K562 (cell line): ENCODE measurements at regions not wholly inside any gene's neighbourhood (a gene's known extent, or its start where the extent isn't known, plus 50 kb on each side); places are given as distances from the start of the nearest gene placed in this dataset.
A peak's percentile ranks its signal among the peaks of the same experiment; 100 is the strongest.

ENCODE experiments used
- ATAC-seq: fragments of 200-7000 bp; cut with Tn5 transposase; 3 replicates; pipeline ENCODE4 v1.9.1; 2020; ENCODE audit warnings: moderate library complexity
- BruUV-seq: library from RNA; stranded (reverse); fragments of 400-500 nt; replicated peaks from 2 replicates; lab custom pipeline; 2021; lab: Mats Ljungman, UMichigan
- CTCF ChIA-PET: fragments of 300-600 bp; formaldehyde crosslinking; extraction: SDS; loops from one replicate; lab custom pipeline; 2021; ENCODE audit warnings: low intra/inter-chr PET ratio; lab: Yijun Ruan, JAX
- POLR2A ChIA-PET: fragments of 300-600, 350-650 bp; sonication (Branson Sonifier 250); formaldehyde crosslinking; extraction: SDS; loops from one replicate; lab custom pipeline; 2021; ENCODE audit warnings: antibody characterized with exemption, inconsistent platforms; lab: Yijun Ruan, JAX
- DNase-seq, 4 experiments: peaks; one replicate each; pipeline versions ENCODE4 v3.0.0 to v3.0.0-alpha.2; 2011 to 2018; ENCODE audit warnings: low spot score in 3 of 4, mixed read lengths in 3 of 4; ENCODE audit errors: extremely low read depth in 1 of 4
- FAIRE-seq: peaks from 2 replicates; lab custom pipeline; 2011; peaks lifted over from hg19 to GRCh38; lab: Jason Lieb, UNC
- H2AFZ ChIP-seq: 2 replicates; pipeline ENCODE4 v1.6.0; 2011; ENCODE audit warnings: low read depth, low read length, control low read depth, inconsistent platforms
- H3K27ac ChIP-seq: fragments of 200-600 bp; 3 replicates; pipeline ENCODE4 v1.8.0; 2011; ENCODE audit warnings: low read depth, mild to moderate bottlenecking, control low read depth, inconsistent platforms, low read length, moderate library complexity, mixed read lengths; ENCODE audit errors: extremely low read depth
- H3K27me3 ChIP-seq, 2 experiments: fragments of 300-600 bp in 1 of 2; 2 replicates in 1 of 2; 3 replicates in 1 of 2; pipeline versions ENCODE4 v1.6.0 to v1.8.0; 2011; ENCODE audit warnings: inconsistent platforms in 2 of 2, low read length in 2 of 2, mild to moderate bottlenecking in 1 of 2, mixed read lengths in 1 of 2, moderate library complexity in 1 of 2; ENCODE audit not compliant: control insufficient read depth in 2 of 2, insufficient read depth in 2 of 2
- H3K36me3 ChIP-seq: fragments of 300-600 bp; 3 replicates; pipeline ENCODE4 v1.8.0; 2011; ENCODE audit warnings: mild to moderate bottlenecking, low read length, inconsistent platforms; ENCODE audit not compliant: control insufficient read depth, insufficient read depth
- H3K4me1 ChIP-seq, 2 experiments: fragments of 200-600 bp in 1 of 2; replicated peaks in 1 of 2; 2 replicates in 1 of 2; 3 replicates in 1 of 2; pipeline versions ENCODE4 v1.5.1 to v1.8.0; 2011; ENCODE audit warnings: inconsistent platforms in 2 of 2, low read length in 2 of 2, mild to moderate bottlenecking in 1 of 2, mixed read lengths in 1 of 2, moderate library complexity in 1 of 2; ENCODE audit not compliant: control insufficient read depth in 2 of 2, insufficient read depth in 2 of 2
- H3K4me2 ChIP-seq: 2 replicates; pipeline ENCODE4 v1.6.1; 2011; ENCODE audit warnings: low read length, control low read depth, inconsistent platforms, mixed read lengths; ENCODE audit not compliant: insufficient read depth
- H3K4me3 ChIP-seq: fragments of 200-600 bp; sonication (generic), shearing (Covaris generic); 2 replicates; pipeline ENCODE4 v1.5.1; 2016; ENCODE audit warnings: control low read depth, inconsistent platforms
- H3K79me2 ChIP-seq: fragments of 200-600 bp; 3 replicates; pipeline ENCODE4 v1.8.0; 2011; ENCODE audit warnings: low read length, inconsistent platforms; ENCODE audit not compliant: control insufficient read depth, insufficient read depth
- H3K9ac ChIP-seq, 2 experiments: 2 replicates each; pipeline versions ENCODE4 v1.6.0 to v1.6.1; 2011; ENCODE audit warnings: low read depth in 2 of 2, low read length in 2 of 2, control low read depth in 1 of 2, inconsistent platforms in 1 of 2, mild to moderate bottlenecking in 1 of 2, mixed read lengths in 1 of 2; ENCODE audit not compliant: insufficient read depth in 1 of 2
- H3K9me1 ChIP-seq: one replicate; pipeline ENCODE4 v1.6.0; 2011; ENCODE audit warnings: inconsistent platforms, mild to moderate bottlenecking, low read length, moderate library complexity; ENCODE audit not compliant: control insufficient read depth, insufficient read depth
- H3K9me3 ChIP-seq: replicated peaks from 2 replicates; pipeline ENCODE4 v1.5.1; 2011; ENCODE audit warnings: low read depth, low read length, inconsistent platforms; ENCODE audit not compliant: control insufficient read depth, insufficient read depth
- H4K20me1 ChIP-seq: replicated peaks from 2 replicates; pipeline ENCODE4 v1.6.1; 2011; ENCODE audit warnings: low read length, inconsistent platforms, mixed read lengths; ENCODE audit not compliant: control insufficient read depth, insufficient read depth
- CBX3 ChIP-seq, 2 experiments: IDR thresholded peaks; 1 replicate in 1 of 2; 2 replicates in 1 of 2; pipeline ENCODE4 v1.6.1; 2012; ENCODE audit warnings: inconsistent platforms in 2 of 2, low read length in 2 of 2, borderline replicate concordance in 1 of 2, control low read depth in 1 of 2
- CHCHD3 ChIP-seq: fragments of 250-450 bp; sonication (Bioruptor Pico); IDR thresholded peaks from 2 replicates; pipeline ENCODE4 v2.1.2; 2022; ENCODE audit warnings: mild to moderate bottlenecking
- ETV6 ChIP-seq, 3 experiments: fragments of 150-350 bp in 1 of 3; sonication (generic) in 1 of 3; formaldehyde crosslinking in 1 of 3; IDR thresholded peaks; 2 replicates each; pipeline versions ENCODE4 v1.6.1 to v1.8.0; 2014 to 2022; ENCODE audit warnings: borderline replicate concordance in 2 of 3, low read depth in 2 of 3, antibody characterized with exemption in 1 of 3, low read length in 1 of 3, mild to moderate bottlenecking in 1 of 3, missing genetic modification reagents in 1 of 3
- EZH2 ChIP-seq: IDR thresholded peaks from 2 replicates; pipeline ENCODE4 v1.6.1; 2012; ENCODE audit warnings: low read depth, mild to moderate bottlenecking, inconsistent platforms, low read length, borderline replicate concordance
- FOXJ2 ChIP-seq: fragments of 200-800 bp; sonication (Bioruptor generic); IDR thresholded peaks from 2 replicates; pipeline ENCODE4 v1.6.1; 2016; ENCODE audit warnings: missing genetic modification characterization, missing compliant biosample characterization
- HDAC1 ChIP-seq, 2 experiments: fragments of 450-650 bp; IDR thresholded peaks; 2 replicates each; pipeline ENCODE4 v1.6.1; 2016 to 2017; ENCODE audit warnings: inconsistent platforms in 1 of 2, mild to moderate bottlenecking in 1 of 2, moderate library complexity in 1 of 2
- RBM14 ChIP-seq: fragments of 200-400 bp; formaldehyde crosslinking; IDR thresholded peaks from 2 replicates; pipeline ENCODE4 v1.6.1; 2018; ENCODE audit warnings: low read depth, mild to moderate bottlenecking, low read length, moderate library complexity, borderline replicate concordance; ENCODE audit not compliant: insufficient read depth
- TRIM24 ChIP-seq, 2 experiments: fragments of 450-650 bp; IDR thresholded peaks; 2 replicates each; pipeline ENCODE4 v1.6.1; 2016
- ZBTB9 ChIP-seq: fragments of 450-650 bp; formaldehyde crosslinking; IDR thresholded peaks from 2 replicates; pipeline ENCODE4 v1.4.0; 2020; ENCODE audit warnings: mild to moderate bottlenecking, moderate library complexity
- ZNF609 ChIP-seq: sonication (generic); formaldehyde crosslinking; IDR thresholded peaks from 2 replicates; pipeline ENCODE4 v1.8.1; 2023; ENCODE audit warnings: missing genetic modification reagents, mild to moderate bottlenecking, borderline replicate concordance
- ZNF695 ChIP-seq: fragments of 450-650 bp; formaldehyde crosslinking; IDR thresholded peaks from 2 replicates; pipeline ENCODE4 v1.4.0; 2020; ENCODE audit warnings: mild to moderate bottlenecking, moderate library complexity
- WGBS: fragments of 100-300 bp; shearing (Covaris generic); methylation state at CpG from one replicate; pipeline ENCODE4 v1.1.6; 2016; ENCODE audit warnings: low coverage, mixed read lengths; ENCODE audit not compliant: insufficient coverage; ENCODE audit errors: missing lambda C conversion rate; 5-methylcytosine and 5-hydroxymethylcytosine counted together
- in situ Hi-C: fragments of 300-500 bp; cut with MboI; formaldehyde crosslinking; loops from 4 replicates; pipeline ENCODE4 v1.15.0; 2018; ENCODE audit warnings: inconsistent platforms, mixed read lengths
- intact Hi-C: fragments of 100-400 bp; cut with micrococcal nuclease; formaldehyde crosslinking; loops from 2 replicates; pipeline ENCODE4 v1.14.2; 2022
- TF ChIP-seq, protein P1 (sequence below): fragments of 450-650 bp; conservative IDR thresholded peaks from 2 replicates; pipeline ENCODE4 v1.6.1; 2016; ENCODE audit warnings: missing genetic modification characterization, low read depth, mild to moderate bottlenecking, missing compliant biosample characterization, moderate library complexity
- TF ChIP-seq, protein P2 (sequence below): IDR thresholded peaks from 2 replicates; pipeline ENCODE4 v1.6.1; 2012; ENCODE audit warnings: low read depth, low read length, improper control_type of control experiment, borderline replicate concordance

DNA sequence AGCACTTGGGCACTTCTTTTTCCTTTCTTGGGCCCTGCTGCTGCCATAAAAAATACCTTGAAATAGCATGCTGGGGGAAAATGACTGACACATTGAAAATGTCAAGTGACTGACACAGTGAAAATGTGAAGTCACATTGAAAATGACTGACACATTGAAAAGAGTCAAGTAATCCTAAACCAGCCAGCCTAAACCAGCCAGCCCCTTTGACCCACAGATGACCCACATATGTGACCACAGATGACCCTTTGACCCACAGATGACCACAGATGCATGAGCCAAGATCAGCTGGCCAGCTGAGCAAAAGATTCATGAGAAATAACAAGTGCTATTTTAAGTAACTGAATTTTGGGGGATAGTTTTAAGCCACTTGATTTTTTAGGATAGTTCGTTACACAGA is 97.8 kb upstream of the SLC28A3 start:
- FAIRE-seq (no peak), ATAC-seq (no peak), DNase-seq (peak in 1 of 4 experiments; percentile 3)
- Histone ChIP-seq H3K27me3 (no peaks in the 10 kb centered on the region), H3K9me3 (no peaks in the 10 kb centered on the region), H3K27ac (no peak overlapping the region), H3K4me1 (no peaks in the 10 kb centered on the region; a peak in 1 of 5 replicates), H3K4me2 (no peak overlapping the region), H2AFZ (no peak overlapping the region), H3K4me3 (no peak overlapping the region), H4K20me1 (no peaks in the 10 kb centered on the region), H3K36me3 (no peaks in the 10 kb centered on the region), H3K9me1 (no peaks in the 10 kb centered on the region), H3K79me2 (no peaks in the 10 kb centered on the region), H3K9ac (no peak overlapping the region)
- POLR2A ChIA-PET: no interaction called here
- 0% methylated on average over 1 of the region's 1 CpG for WGBS
- in situ Hi-C loops (no loop called here), intact Hi-C loops (no loop called here)
- CTCF ChIA-PET: no interaction called here
- BruUV-seq: no TSS peak
- TF ChIP-seq FOXJ2 (tag) (no peak), ZNF609 (no peak), HDAC1 (IDR thresholded peaks at IDR 0.05) (no peak), CHCHD3 (CRISPR knock-in tag) (no peak), RBM14 (no peak), ETV6 (IDR thresholded peaks at IDR 0.05; ENCODE audit: borderline replicate concordance in 1 of 2, low read depth in 2 of 2, low read length in 1 of 2) (no peak), ETV6 (CRISPR knock-in tag; IDR thresholded peaks at IDR 0.05; ENCODE audit: borderline replicate concordance) (no peak), CBX3 (IDR thresholded peaks at IDR 0.05; ENCODE audit: borderline replicate concordance in 1 of 2, low read length in 2 of 2) (no peak), EZH2 (no peak), ZBTB9 (CRISPR knock-in tag) (no peak), ZNF695 (CRISPR knock-in tag) (no peak), TRIM24 (IDR thresholded peaks at IDR 0.05) (peak in 1 of 2 experiments; percentile 11; a peak in 1 of 4 replicates)
- TF ChIP-seq, protein P1, sequence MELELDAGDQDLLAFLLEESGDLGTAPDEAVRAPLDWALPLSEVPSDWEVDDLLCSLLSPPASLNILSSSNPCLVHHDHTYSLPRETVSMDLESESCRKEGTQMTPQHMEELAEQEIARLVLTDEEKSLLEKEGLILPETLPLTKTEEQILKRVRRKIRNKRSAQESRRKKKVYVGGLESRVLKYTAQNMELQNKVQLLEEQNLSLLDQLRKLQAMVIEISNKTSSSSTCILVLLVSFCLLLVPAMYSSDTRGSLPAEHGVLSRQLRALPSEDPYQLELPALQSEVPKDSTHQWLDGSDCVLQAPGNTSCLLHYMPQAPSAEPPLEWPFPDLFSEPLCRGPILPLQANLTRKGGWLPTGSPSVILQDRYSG (tag): no peak
- TF ChIP-seq, protein P2, sequence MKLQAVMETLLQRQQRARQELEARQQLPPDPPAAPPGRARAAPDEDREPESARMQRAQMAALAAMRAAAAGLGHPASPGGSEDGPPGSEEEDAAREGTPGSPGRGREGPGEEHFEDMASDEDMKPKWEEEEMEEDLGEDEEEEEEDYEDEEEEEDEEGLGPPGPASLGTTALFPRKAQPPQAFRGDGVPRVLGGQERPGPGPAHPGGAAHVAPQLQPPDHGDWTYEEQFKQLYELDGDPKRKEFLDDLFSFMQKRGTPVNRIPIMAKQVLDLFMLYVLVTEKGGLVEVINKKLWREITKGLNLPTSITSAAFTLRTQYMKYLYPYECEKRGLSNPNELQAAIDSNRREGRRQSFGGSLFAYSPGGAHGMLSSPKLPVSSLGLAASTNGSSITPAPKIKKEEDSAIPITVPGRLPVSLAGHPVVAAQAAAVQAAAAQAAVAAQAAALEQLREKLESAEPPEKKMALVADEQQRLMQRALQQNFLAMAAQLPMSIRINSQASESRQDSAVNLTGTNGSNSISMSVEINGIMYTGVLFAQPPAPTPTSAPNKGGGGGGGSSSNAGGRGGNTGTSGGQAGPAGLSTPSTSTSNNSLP: no peak
